OCI-LY7 (cell line): ENCODE measurements at regions not wholly inside any gene's neighbourhood (a gene's known extent, or its start where the extent isn't known, plus 50 kb on each side); places are given as distances from the start of the nearest gene placed in this dataset.

Experiments used
- CTCF ChIP-seq: fragments of 200-600 bp; sonication (generic); conservative IDR thresholded peaks from 2 replicates; pipeline ENCODE4 v1.5.1; 2014; ENCODE audit warnings: mild to moderate bottlenecking, antibody characterized with exemption, low read length, moderate library complexity, mixed read lengths
- EZH2phosphoT487 ChIP-seq: fragments of 200-600 bp; sonication (generic); IDR thresholded peaks from 2 replicates; pipeline ENCODE4 v1.6.1; 2018; ENCODE audit warnings: low read depth, borderline replicate concordance, mild to moderate bottlenecking, mixed run types, antibody characterized with exemption, low read length, moderate library complexity, mixed read lengths

GRCh38 chr17:69913216-69913615 is 161.8 kb upstream of the KCNJ16 start:
- TF ChIP-seq CTCF (no peak), EZH2phosphoT487 (no peak)
